ENCODE measurements at regions not wholly inside any gene's neighbourhood (a gene's known extent, or its start where the extent isn't known, plus 50 kb on each side); places are given as distances from the start of the nearest gene placed in this dataset.

DNA sequence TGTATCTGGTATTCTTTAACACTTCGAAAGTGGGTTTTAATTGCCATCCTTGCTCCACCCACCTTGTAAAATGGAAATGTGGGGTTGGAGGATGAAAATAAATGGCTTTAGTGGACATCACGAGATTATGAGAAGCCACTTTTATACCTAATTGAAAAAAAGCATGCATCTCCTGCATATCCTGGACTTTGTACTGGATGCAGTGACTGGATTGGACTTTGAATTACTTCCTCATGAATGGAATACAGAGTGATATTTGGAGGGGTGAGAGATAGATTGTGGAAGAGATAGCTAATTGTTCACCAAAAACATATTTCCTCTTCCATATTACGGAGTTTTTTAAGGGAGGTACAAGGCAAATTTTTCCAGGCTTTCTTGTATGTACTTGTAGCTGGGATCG lies 813.0 kb downstream of the TENT5A start:
- in situ Hi-C loops (cut with HindIII; ENCODE audit: low sequenced_read_pairs), result no loop called here
- TF ChIP-seq, protein P1, sequence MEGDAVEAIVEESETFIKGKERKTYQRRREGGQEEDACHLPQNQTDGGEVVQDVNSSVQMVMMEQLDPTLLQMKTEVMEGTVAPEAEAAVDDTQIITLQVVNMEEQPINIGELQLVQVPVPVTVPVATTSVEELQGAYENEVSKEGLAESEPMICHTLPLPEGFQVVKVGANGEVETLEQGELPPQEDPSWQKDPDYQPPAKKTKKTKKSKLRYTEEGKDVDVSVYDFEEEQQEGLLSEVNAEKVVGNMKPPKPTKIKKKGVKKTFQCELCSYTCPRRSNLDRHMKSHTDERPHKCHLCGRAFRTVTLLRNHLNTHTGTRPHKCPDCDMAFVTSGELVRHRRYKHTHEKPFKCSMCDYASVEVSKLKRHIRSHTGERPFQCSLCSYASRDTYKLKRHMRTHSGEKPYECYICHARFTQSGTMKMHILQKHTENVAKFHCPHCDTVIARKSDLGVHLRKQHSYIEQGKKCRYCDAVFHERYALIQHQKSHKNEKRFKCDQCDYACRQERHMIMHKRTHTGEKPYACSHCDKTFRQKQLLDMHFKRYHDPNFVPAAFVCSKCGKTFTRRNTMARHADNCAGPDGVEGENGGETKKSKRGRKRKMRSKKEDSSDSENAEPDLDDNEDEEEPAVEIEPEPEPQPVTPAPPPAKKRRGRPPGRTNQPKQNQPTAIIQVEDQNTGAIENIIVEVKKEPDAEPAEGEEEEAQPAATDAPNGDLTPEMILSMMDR (IDR thresholded peaks at IDR 0.05; ENCODE audit: low read depth, low read length), result no peak

DNA sequence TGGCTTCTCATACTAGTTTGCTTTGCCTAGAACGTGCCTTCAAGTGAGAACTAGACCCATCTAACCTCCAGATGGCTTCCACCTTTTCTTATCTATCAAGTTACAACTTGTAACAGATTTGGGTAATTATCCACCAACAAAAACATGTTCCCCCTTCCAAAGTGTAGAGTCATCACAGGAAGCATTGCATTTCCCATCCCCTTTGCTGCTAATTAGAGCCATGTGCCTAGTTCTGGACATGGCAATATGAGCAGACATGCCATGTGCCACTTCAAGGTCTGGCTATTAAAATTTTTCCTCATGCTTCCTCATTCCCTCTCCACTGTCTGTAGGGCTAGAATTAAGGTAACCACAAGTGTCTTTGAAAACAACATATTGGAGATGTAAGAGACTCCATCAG lies 814.4 kb downstream of the TENT5A start:
- no peak overlapping the region for H3K4me3 ChIP-seq (ENCODE audit: low read depth, low read length)
- TF ChIP-seq, protein P1 (IDR thresholded peaks at IDR 0.05; ENCODE audit: low read depth, low read length), result no peak
- in situ Hi-C loops (cut with HindIII; ENCODE audit: low sequenced_read_pairs), result no loop called here
- DNase-seq (ENCODE audit: low read depth, low spot score), result no peak

More for the DNA sequence above, 813.0 kb downstream of the TENT5A start:
- no peak overlapping the region for H3K4me3 ChIP-seq (ENCODE audit: low read depth, low read length)
- DNase-seq (ENCODE audit: low read depth, low spot score), result no peak

DNA sequence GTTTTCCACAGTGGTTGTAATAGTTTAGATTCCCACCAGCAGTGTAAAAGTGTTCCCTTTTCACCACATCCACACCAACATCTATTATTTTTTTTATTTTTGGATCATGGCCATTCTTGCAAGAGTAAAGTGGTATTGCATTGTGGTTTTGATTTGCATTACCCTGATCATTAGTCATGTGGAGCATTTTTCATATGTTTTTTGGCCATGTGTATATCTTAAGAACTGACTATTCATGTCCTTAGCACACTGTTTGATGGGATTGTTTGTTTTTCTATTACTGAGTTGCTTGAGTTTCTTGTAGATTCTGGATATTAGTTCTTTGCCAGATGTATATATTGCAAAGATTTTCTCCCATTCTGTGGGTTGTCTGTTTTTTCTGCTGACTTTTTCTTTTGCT lies 820.1 kb downstream of the TENT5A start:
- in situ Hi-C loops (cut with HindIII; ENCODE audit: low sequenced_read_pairs), result no loop called here
- peak; percentile 70 for DNase-seq (ENCODE audit: low read depth, low spot score)
- TF ChIP-seq, protein P1 (IDR thresholded peaks at IDR 0.05; ENCODE audit: low read depth, low read length), result no peak
- no peak overlapping the region for H3K4me3 ChIP-seq (ENCODE audit: low read depth, low read length)

DNA sequence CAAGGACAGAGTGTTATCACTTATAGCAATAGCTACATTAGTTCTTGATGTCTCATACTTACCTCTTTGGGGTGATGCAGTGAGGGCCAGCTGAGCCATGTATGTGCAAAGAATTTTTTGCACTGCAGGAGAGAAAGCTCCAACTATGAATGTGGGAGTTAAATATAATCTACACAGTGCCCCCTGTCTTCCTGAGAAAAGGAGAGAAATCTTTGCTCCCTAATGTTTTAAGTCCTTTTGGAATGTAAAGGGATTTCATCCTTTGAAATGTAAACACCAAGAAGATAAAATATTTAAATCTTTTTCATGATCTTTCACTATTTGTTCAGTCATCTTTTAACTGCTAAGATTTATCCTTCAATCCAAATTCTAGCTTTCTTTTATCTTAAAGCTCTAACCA lies 822.1 kb downstream of the TENT5A start:
- TF ChIP-seq, protein P1 (IDR thresholded peaks at IDR 0.05; ENCODE audit: low read depth, low read length), result no peak
- no peak for DNase-seq (ENCODE audit: low read depth, low spot score)
- no peak overlapping the region for H3K4me3 ChIP-seq (ENCODE audit: low read depth, low read length)
- in situ Hi-C loops (cut with HindIII; ENCODE audit: low sequenced_read_pairs), result no loop called here

DNA sequence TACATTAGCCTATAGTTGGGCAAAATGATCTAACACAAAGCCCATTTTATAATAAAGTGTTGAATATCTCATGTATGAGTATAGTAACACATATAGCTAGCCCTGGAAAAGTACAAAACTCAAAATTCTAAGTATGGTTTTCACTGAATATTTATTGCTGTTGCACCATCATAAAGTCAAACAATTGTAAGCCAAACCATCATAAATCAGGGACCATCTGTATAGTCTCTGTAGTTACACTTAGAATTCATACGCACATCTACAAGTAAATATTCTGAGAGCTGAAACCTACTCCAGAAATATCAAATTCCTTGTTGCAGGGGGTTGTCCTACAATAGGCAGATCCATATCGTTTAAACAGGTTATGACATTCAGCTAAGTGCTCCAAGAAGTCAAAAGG lies 817.3 kb downstream of the BCKDHB start:
- no peak for DNase-seq (ENCODE audit: low read depth, low spot score)
- in situ Hi-C loops (cut with HindIII; ENCODE audit: low sequenced_read_pairs), result no loop called here
- H3K4me3 ChIP-seq (ENCODE audit: low read depth, low read length), result no peak overlapping the region
- TF ChIP-seq, protein P1 (IDR thresholded peaks at IDR 0.05; ENCODE audit: low read depth, low read length), result no peak

DNA sequence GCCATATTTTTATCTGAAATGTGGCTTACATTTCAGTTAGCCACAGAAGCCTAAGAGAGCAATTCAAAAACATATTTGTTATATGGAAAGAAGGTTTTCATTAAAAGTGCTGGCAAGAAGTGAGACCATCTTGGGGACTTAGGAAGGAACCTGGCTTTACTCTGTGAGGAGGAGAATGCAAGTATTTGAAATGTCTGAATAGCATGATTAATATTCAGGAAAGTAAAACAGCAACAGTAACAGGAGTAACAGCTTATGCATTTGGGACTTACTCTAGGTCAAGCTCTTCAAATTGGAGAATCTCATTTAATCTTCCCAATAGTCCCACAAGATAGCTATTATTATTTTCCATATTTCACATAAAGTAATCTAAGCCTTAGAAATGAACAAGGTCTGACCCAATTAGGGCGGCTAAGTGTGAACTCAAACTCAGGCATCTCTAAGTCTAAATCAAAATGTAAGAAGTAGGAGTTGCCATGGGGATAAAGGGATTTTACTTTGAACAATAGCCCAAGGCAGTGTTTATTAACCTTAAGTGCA lies 816.5 kb downstream of the BCKDHB start:
- in situ Hi-C loops (cut with HindIII; ENCODE audit: low sequenced_read_pairs), result no loop called here
- no peak for DNase-seq (ENCODE audit: low read depth, low spot score)
- no peak overlapping the region for H3K4me3 ChIP-seq (ENCODE audit: low read depth, low read length)
- TF ChIP-seq, protein P1 (IDR thresholded peaks at IDR 0.05; ENCODE audit: low read depth, low read length), result no peak
